ENCODE measurements at regions not wholly inside any gene's neighbourhood (a gene's known extent, or its start where the extent isn't known, plus 50 kb on each side); places are given as distances from the start of the nearest gene placed in this dataset.

DNA sequence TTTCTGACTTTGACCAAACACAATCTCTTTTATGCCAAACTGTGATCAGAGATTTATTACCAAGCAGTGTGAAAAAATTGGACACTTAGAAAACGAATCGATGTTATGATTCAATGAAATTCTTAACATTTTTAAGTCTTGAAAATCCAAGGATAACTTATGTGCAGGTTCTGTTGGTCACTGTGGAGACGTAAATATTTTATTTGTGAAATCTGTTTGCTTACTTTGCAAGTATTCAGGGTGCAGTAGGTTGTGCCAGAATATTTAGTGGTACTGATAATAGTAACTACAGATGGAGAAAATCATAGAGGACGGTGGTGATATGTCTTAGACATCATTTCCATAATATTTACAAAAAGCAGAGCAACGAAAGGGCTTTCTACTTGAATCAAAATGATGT, 97.3 kb downstream of the BMP2 start:
- TF ChIP-seq POLR2A (IDR thresholded peaks at IDR 0.05) = no peak
- TF ChIP-seq, protein P1, sequence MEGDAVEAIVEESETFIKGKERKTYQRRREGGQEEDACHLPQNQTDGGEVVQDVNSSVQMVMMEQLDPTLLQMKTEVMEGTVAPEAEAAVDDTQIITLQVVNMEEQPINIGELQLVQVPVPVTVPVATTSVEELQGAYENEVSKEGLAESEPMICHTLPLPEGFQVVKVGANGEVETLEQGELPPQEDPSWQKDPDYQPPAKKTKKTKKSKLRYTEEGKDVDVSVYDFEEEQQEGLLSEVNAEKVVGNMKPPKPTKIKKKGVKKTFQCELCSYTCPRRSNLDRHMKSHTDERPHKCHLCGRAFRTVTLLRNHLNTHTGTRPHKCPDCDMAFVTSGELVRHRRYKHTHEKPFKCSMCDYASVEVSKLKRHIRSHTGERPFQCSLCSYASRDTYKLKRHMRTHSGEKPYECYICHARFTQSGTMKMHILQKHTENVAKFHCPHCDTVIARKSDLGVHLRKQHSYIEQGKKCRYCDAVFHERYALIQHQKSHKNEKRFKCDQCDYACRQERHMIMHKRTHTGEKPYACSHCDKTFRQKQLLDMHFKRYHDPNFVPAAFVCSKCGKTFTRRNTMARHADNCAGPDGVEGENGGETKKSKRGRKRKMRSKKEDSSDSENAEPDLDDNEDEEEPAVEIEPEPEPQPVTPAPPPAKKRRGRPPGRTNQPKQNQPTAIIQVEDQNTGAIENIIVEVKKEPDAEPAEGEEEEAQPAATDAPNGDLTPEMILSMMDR (IDR thresholded peaks at IDR 0.05) = no peak

Measured in Peyer's patch (tissue), 4 donors.